ENCODE measurements at regions not wholly inside any gene's neighbourhood (a gene's known extent, or its start where the extent isn't known, plus 50 kb on each side); places are given as distances from the start of the nearest gene placed in this dataset.
"Not testable (repeated sequence)": the region's sequence is repeated elsewhere in the genome, so short reads cannot be mapped to it uniquely, and the experiment has no call there.

DNA sequence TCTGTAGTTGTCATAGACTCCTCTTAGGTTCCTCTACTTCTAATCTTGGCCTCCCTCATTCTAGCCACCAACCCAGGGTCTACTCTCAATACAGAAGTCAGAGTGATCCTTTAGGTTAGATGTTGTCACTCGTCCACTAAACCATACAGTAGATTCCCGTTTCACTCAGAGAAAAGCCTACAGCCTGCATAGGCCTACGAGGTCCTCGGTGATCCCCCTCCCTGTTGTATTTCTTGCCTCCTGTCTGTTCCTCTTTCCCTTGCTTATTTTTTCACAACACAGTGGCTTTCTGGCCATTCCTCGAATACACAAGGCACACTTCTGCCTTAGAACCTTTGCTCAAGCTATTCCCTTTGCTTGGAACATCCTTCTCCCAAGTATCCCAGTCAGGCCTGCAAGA lies 183.0 kb upstream of the PRSS1 start:
- DNase-seq: no peak

DNA sequence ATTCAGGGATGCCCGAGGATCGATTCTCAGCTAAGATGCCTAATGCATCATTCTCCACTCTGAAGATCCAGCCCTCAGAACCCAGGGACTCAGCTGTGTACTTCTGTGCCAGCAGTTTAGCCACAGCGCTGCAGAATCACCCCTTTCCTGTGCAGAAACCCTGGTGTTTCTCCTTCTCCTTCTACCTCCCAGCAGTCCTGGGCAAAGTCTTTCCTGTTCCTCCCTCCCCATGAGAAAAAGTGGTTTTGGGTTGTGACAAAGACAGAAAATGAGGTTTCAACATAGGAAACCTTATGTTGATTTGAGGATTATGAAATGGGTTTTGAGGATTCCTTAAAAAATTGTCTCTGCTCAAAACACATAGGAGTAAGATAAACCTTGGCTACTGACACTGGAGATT lies 185.1 kb upstream of the PRSS1 start:
- DNase-seq: not testable (repeated sequence)

DNA sequence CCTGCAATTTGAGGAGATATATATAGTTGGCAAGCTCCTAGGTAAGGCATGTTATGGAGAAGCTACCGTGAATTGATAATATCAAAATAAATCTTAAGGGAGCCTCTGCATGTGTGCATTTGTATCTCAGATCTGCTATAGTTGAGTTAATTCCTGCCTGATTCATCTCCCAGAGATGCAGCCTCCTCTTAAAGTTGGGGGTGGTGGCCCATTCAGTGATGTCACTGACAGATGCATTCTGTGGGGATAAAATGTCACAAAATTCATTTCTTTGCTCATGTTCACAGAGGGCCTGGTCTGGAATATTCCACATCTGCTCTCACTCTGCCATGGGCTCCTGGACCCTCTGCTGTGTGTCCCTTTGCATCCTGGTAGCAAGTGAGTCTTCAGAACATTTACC lies 185.8 kb upstream of the PRSS1 start:
- no peak for DNase-seq

DNA sequence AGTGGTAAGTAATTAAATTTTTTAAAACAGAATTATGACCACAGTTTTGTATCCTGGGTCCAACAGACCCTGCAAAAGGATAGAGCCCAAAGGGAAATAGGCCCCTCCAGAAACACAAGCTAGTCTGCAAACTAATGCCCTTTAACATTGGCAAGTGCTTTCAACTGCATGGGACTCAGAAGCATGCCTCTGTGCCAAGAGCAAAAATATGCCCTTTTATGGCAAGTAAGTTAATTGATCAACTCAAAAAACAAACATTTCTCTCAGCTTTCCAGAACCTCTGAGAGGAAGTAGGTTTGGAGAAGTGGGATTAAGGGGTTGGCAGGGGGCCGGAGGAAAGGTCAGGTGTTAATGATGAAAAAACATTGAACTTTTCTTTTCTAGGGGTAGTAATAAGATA lies 186.6 kb upstream of the PRSS1 start:
- DNase-seq: no peak

DNA sequence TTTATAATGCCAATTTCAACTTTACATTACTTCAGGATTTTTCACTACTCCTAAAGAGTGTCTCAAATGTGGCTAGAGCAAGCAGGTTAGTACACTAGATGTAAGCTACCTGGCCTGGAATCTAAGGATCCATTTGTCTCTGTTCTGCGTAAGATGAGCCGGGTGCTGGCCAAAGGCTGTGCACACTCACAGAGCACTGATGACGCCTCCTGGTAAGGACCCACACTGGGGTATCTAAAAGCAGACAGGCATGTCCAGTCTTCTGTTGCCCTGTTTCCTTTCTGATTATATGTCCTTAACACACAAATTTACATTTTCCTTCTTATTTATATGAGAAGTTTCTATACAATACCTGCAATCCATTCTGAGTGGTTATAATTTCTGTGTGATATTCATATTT lies 187.9 kb upstream of the PRSS1 start:
- DNase-seq: not testable (repeated sequence)

DNA sequence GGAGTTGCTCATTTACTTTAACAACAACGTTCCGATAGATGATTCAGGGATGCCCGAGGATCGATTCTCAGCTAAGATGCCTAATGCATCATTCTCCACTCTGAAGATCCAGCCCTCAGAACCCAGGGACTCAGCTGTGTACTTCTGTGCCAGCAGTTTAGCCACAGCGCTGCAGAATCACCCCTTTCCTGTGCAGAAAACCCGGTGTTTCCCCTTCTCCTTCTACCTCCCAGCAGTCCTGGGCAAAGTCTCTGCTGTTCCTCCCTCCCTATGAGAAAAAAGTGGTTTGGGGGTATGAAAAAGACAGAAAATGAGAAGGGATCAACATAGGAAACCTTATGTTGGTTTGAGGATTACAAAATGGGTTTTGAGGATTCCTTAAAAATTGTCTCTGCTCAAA lies 188.5 kb upstream of the PRSS1 start:
- not testable (repeated sequence) for DNase-seq

DNA sequence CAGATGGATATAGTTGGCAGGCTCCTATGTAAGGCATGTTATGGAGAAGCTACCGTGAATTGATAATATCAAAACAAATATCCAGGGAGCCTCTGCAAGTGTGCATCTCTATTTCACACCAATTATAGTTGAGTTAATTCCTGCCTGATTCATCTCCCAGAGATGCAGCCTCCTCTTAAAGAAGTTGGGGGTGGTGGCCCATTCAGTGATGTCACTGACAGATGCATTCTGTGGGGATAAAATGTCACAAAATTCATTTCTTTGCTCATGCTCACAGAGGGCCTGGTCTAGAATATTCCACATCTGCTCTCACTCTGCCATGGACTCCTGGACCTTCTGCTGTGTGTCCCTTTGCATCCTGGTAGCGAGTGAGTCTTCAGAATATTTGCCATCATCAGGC lies 189.1 kb upstream of the PRSS1 start:
- DNase-seq: no peak

DNA sequence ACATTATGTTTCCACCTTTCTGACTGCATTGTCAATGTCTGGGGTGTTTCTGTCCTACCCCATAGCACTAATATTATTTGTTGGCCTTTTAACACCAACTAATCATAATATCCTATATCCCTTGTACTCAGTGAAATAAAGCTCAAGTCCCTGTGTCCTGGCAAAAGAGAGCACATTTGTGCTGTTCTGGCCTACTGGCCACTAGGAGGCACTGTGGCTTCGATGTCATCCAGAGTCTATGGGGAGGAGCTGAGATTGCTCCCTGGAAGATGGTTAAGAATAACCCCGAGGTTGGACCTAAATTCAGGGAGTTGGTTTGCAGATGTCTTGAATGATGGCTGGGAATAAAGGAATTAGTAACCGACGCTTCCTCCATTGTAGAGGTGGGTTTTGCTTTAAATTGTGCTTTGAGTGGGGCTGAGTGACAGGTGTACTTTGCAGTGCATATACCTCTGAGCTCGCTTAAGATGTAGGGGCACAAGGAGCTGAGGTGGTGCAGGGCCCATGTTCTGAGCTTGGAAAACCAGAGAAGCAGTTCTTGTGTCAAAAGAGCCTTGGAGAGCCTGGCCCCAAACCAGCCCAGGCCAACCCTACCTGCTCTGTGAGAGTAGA lies 191.2 kb upstream of the PRSS1 start:
- DNase-seq: no peak

DNA sequence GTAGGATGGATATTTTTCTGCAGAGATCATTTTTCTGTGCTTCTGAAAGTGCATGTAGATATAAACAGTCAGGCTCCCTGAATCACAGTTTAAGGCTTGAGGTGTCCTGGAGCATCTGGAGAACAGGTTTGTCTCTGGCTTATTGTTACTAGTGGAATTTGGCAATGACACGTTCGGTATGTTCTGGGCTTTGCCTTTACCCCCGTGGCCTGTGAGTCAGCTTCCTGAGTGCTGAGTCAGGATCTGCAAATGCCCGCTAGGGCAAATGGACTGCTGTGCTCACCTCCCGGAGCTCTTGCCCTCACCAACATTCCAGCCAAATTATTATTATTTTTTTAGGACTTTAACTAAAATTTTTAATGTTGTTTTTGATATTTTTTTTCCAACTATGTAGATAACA lies 192.5 kb upstream of the PRSS1 start:
- DNase-seq: no peak

DNA sequence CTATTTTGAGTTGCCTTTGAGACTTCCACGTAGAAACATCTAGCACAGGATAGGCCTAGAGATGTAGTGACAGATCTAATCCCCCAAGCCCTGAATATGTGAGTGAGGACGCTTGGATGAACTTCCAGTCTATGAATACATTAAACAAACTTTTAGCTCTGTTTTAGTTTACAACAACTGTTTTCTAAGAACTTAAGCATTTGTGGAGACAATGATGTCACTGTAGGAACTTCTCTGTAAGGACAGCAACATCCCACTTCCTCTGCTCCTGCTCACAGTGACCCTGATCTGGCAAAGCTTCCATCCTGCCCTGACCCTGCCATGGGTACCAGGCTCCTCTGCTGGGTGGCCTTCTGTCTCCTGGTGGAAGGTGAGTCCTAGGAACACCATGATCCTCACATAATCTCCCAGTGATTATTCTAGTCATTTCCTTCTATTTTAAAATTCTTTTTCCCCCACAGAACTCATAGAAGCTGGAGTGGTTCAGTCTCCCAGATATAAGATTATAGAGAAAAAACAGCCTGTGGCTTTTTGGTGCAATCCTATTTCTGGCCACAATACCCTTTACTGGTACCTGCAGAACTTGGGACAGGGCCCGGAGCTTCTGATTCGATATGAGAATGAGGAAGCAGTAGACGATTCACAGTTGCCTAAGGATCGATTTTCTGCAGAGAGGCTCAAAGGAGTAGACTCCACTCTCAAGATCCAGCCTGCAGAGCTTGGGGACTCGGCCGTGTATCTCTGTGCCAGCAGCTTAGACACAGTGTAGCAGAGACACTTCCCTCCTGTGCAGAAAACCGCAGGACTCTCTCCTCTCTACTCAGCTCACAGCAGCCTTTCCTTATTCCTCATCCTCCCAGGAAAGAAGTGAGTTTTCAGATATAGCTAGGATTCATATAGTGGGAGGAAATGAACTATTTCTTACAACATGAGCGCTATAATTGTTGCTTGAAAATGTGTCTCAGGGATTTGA lies 194.4 kb upstream of the PRSS1 start:
- DNase-seq: no peak

DNA sequence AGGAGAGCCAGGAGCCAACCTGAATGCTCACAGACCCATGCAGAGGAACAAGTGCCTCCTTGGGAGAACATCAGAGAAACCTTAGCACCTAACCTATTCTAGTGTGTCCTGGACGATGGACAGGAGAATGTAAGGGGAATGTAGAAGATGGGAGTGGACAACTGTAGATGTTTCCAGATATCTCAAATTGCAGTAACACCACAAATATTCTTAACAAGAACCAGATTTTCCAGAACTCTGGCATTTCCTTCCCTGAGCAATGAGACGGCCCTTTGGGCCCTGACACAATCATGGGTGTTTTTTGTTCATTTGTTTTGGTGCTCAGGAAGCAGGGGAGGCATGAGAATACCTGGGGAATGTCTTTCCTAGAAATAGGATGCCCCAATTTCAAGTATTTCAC lies 196.1 kb upstream of the PRSS1 start:
- DNase-seq: no peak

DNA sequence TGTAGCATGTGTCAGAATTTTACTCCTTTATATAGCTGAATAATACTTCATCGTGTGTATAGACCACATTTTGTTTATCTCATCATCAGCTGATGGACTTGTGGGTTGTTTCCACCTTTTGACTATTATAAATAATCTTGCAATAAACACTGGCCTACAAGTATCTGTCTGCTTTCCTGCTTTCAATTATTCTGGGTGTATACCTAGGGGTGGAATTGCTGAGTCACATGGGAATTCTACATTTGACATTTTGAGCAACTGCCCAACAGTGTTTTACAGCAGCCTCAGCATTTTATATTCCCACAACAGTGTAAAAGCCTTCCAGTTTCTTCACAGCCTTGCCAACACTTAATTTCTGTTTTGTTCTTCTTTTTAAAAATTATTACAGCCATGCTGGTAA lies 200.3 kb upstream of the PRSS1 start:
- DNase-seq: no peak

DNA sequence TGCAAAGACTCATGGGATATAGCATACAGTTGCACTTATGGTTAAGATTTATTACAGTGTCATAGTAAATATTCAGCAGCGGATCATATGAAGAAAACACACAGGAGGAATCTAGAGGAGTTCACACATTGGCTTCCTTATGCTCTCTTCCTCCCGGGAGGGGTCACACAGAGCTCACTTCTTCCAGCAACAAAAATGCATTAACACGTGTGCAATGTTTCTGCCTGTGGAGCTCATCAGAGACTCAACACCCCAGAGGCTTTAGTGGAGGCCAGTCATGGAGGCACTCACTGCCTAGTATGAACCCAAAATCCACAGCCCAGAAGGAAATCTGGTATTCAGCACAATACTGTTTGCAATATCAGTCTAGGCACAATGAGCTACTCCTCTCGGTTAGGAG lies 202.8 kb upstream of the PRSS1 start:
- no peak for DNase-seq

DNA sequence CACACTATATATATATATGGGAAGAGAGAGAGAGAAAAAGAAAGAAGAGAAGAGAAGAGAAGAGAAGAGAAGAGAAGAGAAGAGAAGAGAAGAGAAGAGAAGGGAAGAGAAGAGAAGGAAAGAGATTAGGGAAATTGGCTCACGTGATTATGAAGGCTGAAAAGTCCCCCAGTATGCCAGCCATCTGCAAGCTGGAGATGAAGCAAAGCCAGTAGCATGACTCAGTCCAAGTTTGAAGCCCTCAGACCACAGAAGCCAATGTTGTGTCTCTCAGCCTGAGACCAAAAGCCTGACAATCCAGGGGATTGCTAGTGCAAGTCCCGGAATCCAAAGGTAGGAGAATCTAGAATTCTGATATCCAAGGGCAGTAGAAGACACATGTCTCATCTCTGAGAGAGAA lies 206.3 kb upstream of the PRSS1 start:
- no peak for DNase-seq

DNA sequence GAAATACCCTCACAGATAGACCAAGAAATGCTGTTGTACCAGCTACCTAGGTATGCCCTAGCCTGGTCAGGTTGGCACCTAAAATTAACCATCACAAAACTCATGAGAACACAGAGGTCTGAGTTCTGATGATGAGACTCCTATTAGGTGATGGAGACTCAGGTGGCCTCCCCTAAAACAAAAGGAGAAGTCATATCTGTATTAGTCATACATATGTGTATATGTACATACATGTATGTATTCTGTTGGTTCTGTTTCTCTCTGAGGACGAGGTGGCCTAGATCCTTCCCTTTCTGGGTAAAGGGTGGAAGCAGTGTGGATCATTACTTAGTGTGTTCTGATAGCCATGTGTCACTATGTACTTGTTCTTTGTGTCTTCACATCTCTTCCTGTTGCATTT lies 207.2 kb upstream of the PRSS1 start:
- no peak for DNase-seq

DNA sequence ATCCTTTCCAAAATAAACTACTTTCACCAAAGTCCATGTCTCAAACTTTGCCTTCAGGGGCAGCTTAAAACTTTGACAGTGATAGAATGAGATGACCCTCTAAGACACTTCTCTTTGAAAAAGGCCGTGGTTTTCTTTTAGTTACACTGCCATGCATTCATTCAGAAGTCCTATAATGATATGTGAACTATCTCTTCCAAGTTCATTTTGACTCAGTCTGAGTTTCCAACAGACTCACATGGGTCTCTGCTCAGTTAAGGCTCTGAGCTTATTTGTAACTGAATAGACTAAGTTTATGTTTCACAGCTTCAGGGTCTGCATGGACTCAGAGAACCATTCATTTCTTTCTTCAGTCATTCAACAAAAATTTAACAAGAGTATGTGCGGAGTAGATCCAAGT lies 208.9 kb upstream of the PRSS1 start:
- DNase-seq: no peak

DNA sequence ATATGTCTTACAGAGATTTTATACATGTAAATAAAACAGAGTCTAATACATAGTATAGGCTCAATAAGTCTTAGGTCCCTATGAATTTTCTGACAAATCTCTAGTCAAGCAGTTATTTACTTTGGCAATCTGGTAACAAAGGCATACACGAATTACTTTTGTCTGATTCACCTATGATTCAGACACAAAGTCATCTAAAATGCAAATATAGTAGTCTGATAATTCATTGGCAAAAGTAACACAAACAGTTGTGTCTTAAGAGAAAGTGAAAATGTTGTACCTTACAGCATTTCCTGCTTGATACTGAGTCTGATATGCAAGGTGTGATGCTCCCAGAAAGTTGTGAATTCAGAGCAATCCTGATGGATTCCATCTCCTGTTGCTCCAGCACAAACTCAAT lies 209.4 kb upstream of the PRSS1 start:
- no peak for DNase-seq

DNA sequence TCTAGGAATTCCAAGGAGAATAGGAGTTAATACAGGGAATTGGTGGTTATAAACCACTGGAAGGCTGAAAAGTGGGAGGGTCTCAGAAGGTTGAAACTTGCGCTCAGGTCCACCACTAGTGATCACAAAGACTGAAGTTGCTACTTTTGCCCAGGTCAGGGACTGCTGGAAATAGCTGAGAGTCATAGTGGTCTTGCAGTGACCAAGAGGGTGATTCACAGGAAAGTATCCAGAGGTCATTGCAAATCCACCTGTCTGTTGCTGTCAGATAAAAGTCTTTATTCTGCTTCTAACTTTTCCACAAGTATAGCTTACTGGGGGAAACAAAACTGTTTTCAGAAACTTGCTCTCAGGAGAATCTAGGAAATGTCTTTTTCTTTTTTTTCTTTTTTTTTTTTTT lies 211.5 kb upstream of the PRSS1 start:
- no peak for DNase-seq

DNA sequence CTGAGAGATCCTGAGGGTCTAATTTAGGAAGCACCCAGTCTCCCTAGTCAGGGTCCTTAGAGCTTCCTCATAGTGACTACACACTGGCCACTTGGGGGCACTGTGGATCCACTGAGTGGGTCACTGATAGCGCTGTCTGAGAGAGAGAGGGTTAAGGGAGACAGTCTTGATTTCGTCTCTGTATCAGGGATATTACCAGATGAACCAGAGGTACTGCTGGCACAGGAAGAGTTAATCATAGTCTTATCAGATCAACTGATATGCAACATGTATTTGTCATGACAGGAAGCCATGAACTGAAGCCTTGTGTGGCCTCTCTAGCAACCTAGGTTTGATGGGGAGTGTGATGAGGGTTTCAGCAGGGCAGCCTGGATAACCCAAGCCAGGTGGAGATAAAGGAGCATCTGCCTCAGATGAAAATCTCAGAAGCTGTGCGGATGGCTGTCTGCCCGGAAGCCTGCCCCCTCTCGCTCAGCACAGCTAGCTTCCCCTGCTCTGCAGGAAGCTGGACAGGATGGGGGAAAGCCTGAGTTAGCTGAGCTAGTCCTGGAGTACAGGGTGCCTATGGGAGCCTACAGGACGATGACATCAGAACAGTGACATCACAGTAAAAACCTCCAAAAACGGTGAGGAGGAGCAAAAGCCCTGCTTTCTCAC lies 214.0 kb upstream of the PRSS1 start:
- DNase-seq: no peak

DNA sequence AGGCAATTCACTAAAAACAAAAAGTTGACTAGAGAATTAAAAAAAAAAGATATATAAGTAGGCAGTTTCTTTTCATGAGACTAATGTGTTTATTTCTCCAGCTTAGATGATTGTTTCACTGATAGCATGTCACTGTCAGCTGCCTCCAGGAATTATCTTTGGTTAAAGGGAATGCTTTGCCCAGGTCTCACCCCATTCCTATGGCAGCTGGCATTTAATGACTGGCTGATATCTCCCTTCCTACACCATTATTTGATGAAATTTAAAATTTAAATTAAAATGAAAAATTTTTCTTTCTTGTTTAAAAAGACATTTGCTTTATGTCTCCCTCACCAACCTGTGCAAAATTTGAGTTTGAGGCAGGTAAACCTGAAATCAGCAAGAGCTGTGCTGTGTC lies 214.5 kb upstream of the PRSS1 start:
- no peak for DNase-seq

DNA sequence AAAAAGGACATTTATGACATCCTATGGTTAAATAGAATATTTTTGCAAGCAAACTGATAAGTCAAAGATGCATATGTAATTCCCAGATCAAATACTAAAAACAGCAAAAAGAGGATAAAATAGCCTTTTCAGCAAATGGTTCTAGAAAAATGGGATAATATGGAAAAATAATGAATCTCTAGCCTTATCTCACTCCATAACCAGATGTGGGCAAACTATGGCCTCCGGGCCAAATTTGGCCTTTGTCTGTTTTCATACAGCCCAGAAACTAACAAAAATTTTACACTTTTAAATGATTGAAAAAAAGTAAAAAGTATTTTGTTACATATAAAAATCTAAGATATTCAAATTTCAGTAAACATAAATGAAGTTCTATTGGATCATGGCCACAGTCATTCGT lies 215.4 kb upstream of the PRSS1 start:
- no peak for DNase-seq

DNA sequence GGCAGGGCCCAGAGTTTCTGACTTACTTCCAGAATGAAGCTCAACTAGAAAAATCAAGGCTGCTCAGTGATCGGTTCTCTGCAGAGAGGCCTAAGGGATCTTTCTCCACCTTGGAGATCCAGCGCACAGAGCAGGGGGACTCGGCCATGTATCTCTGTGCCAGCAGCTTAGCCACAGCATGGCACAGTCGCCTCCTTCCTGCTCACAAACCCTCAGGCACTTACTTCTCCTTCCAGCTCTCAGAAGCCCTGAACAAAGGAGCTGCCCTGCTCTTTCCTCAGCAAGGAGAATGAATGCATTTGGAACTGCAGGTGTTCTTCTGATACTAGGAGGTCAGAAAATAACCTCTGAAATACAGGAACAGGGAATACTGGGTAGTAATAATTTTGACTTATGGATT lies 219.7 kb upstream of the PRSS1 start:
- DNase-seq: no peak

DNA sequence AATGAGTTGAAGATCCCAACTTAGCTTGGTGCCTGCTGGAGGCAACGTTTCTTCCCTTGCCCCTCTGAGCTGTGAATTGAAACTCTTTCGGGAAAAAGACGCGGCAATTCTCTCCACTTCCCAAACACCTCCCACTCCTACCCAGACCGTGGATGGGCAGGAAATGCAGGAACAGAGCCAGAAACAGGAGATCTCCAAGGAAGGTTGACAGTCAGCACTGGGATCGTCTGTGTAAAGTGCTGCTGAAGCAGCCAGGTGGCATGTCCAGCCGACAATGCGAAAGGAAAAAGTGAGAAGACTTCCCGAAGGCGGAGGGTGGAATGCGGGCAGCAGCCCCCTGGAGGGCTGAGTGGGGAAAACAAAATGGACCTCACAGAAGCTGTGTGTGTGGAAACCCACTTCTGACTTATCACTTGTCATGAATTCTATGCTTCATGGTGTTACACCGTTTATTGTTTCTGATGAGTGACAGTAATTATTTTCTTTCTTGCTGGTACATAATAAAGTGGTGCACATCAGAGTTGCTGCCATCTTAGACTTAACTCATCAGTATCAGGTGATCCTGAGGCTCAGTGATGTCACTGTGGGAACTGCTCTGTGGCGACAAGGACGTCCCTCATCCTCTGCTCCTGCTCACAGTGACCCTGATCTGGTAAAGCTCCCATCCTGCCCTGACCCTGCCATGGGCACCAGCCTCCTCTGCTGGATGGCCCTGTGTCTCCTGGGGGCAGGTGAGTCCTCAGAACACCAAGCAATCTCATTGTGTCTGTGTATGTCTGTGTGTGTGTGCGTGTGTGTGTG lies 220.5 kb upstream of the PRSS1 start:
- DNase-seq: no peak
